ENCODE measurements at regions not wholly inside any gene's neighbourhood (a gene's known extent, or its start where the extent isn't known, plus 50 kb on each side); places are given as distances from the start of the nearest gene placed in this dataset.

- Histone ChIP-seq H3K27ac (ENCODE audit: extremely low read depth, low read depth, low read length) (no peak overlapping the region), H3K79me2 (ENCODE audit: control insufficient read depth, insufficient read depth, low read length) (no peaks in the 10 kb centered on the region), H4K20me1 (replicated peaks; ENCODE audit: control insufficient read depth, insufficient read depth, low read length) (no peaks in the 10 kb centered on the region), H3K4me3 (no peak overlapping the region), H3K9me1 (ENCODE audit: control insufficient read depth, insufficient read depth, low read length) (no peaks in the 10 kb centered on the region), H3K9me3 (replicated peaks; ENCODE audit: control insufficient read depth, insufficient read depth, low read depth, low read length) (no peaks in the 10 kb centered on the region), H3K4me2 (ENCODE audit: insufficient read depth, low read length) (no peak overlapping the region), H3K4me1 (replicated peaks in 1 of 2; ENCODE audit: control insufficient read depth in 2 of 2, insufficient read depth in 2 of 2, low read length in 2 of 2) (no peaks in the 10 kb centered on the region), H3K27me3 (ENCODE audit: control insufficient read depth in 2 of 2, insufficient read depth in 2 of 2, low read length in 2 of 2) (no peaks in the 10 kb centered on the region), H2AFZ (ENCODE audit: low read depth, low read length) (no peak overlapping the region), H3K36me3 (ENCODE audit: control insufficient read depth, insufficient read depth, low read length) (no peaks in the 10 kb centered on the region), H3K9ac (ENCODE audit: insufficient read depth in 1 of 2, low read depth in 2 of 2, low read length in 2 of 2) (no peak overlapping the region)
- CTCF ChIA-PET (ENCODE audit: low intra/inter-chr PET ratio) = no interaction called here
- in situ Hi-C loops (cut with MboI) = no loop called here
- POLR2A ChIA-PET = no interaction called here
- DNase-seq (ENCODE audit: extremely low read depth in 1 of 4, low spot score in 3 of 4) (no peak), ATAC-seq (no peak), FAIRE-seq (no peak)
- TF ChIP-seq CBX1 (IDR thresholded peaks at IDR 0.05; ENCODE audit: low read depth) = no peak
- no peak for TF ChIP-seq SIN3A (IDR thresholded peaks at IDR 0.05; ENCODE audit: borderline replicate concordance in 2 of 2, control insufficient read depth in 1 of 2, low read depth in 2 of 2, low read length in 2 of 2)
- TF ChIP-seq HOMEZ (CRISPR knock-in tag; IDR thresholded peaks at IDR 0.05) = no peak
- TF ChIP-seq RAD21 (CRISPR knock-in tag; conservative IDR thresholded peaks at IDR 0.05 in 1 of 2, IDR thresholded peaks at IDR 0.05 in 1 of 2) = no peak
- TF ChIP-seq, protein P1, sequence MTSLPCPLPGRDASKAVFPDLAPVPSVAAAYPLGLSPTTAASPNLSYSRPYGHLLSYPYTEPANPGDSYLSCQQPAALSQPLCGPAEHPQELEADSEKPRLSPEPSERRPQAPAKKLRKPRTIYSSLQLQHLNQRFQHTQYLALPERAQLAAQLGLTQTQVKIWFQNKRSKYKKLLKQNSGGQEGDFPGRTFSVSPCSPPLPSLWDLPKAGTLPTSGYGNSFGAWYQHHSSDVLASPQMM (CRISPR knock-in tag; IDR thresholded peaks at IDR 0.05) = no peak
- TF ChIP-seq IRF9 (tag; IDR thresholded peaks at IDR 0.05) = no peak
- no peak for TF ChIP-seq ZFP30 (CRISPR knock-in tag; IDR thresholded peaks at IDR 0.05; ENCODE audit: borderline replicate concordance)
- TF ChIP-seq, protein P2, sequence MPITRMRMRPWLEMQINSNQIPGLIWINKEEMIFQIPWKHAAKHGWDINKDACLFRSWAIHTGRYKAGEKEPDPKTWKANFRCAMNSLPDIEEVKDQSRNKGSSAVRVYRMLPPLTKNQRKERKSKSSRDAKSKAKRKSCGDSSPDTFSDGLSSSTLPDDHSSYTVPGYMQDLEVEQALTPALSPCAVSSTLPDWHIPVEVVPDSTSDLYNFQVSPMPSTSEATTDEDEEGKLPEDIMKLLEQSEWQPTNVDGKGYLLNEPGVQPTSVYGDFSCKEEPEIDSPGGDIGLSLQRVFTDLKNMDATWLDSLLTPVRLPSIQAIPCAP (CRISPR knock-in tag; IDR thresholded peaks at IDR 0.05; ENCODE audit: borderline replicate concordance) = no peak
- TF ChIP-seq, protein P3, sequence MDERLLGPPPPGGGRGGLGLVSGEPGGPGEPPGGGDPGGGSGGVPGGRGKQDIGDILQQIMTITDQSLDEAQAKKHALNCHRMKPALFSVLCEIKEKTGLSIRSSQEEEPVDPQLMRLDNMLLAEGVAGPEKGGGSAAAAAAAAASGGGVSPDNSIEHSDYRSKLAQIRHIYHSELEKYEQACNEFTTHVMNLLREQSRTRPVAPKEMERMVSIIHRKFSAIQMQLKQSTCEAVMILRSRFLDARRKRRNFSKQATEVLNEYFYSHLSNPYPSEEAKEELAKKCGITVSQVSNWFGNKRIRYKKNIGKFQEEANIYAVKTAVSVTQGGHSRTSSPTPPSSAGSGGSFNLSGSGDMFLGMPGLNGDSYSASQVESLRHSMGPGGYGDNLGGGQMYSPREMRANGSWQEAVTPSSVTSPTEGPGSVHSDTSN (CRISPR knock-in tag; IDR thresholded peaks at IDR 0.05; ENCODE audit: low read depth) = no peak
- TF ChIP-seq, protein P3 (tag; conservative IDR thresholded peaks at IDR 0.05; ENCODE audit: low read depth) = no peak
- no peak for TF ChIP-seq EP400 (IDR thresholded peaks at IDR 0.05)
- 0% methylated on average over 4 of the region's 4 CpGs for WGBS (ENCODE audit: insufficient coverage, low coverage, missing lambda C conversion rate)
- BruUV-seq (replicated peaks) = no TSS peak
- intact Hi-C loops (cut with micrococcal nuclease) = no loop called here
Measured at GRCh38 chr1:96492236-96492635, 229.3 kb upstream of the PTBP2 start.
